Prostate gland (tissue), 2 donors: ENCODE measurements at regions not wholly inside any gene's neighbourhood (a gene's known extent, or its start where the extent isn't known, plus 50 kb on each side); places are given as distances from the start of the nearest gene placed in this dataset.
"Not testable (repeated sequence)": the region's sequence is repeated elsewhere in the genome, so short reads cannot be mapped to it uniquely, and the experiment has no call there.

ENCODE experiments used
- POLR2A ChIP-seq: fragments of 450-650 bp; IDR thresholded peaks from one replicate; pipeline ENCODE4 v1.6.1; 2016; ENCODE audit warnings: antibody characterized with exemption, mild to moderate bottlenecking
- POLR2AphosphoS5 ChIP-seq: sonication (generic); formaldehyde crosslinking; IDR thresholded peaks from one replicate; pipeline ENCODE4 v1.6.1; 2017; ENCODE audit warnings: antibody characterized with exemption
- TF ChIP-seq, protein P1 (sequence below), 4 experiments: fragments of 200-600 bp in 2 of 4; fragments of 450-650 bp in 2 of 4; sonication (generic) in 2 of 4; IDR thresholded peaks; 1 replicate in 3 of 4; 2 replicates in 1 of 4; pipeline ENCODE4 v1.5.1; 2016 to 2019; ENCODE audit warnings: antibody characterized with exemption in 4 of 4, mild to moderate bottlenecking in 2 of 4, moderate library complexity in 2 of 4

DNA sequence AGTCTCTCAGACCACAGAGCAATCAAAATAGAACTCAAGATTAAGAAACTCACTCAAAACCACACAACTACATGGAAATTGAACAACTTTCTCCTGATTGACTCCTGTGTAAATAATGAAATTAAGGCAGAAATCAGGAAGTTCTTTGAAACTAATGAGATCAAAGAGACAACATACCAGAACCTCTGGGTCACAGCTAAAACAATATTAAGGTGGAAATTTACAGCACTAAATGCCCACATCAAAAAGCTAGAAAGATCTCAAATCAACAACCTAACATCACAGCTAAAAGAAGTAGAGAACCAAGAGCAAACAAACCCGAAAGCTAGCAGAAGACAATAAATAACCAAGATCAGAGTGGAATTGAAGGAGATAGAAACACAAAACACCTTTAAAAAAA lies 395.0 kb upstream of the RORB start:
- TF ChIP-seq, protein P1, sequence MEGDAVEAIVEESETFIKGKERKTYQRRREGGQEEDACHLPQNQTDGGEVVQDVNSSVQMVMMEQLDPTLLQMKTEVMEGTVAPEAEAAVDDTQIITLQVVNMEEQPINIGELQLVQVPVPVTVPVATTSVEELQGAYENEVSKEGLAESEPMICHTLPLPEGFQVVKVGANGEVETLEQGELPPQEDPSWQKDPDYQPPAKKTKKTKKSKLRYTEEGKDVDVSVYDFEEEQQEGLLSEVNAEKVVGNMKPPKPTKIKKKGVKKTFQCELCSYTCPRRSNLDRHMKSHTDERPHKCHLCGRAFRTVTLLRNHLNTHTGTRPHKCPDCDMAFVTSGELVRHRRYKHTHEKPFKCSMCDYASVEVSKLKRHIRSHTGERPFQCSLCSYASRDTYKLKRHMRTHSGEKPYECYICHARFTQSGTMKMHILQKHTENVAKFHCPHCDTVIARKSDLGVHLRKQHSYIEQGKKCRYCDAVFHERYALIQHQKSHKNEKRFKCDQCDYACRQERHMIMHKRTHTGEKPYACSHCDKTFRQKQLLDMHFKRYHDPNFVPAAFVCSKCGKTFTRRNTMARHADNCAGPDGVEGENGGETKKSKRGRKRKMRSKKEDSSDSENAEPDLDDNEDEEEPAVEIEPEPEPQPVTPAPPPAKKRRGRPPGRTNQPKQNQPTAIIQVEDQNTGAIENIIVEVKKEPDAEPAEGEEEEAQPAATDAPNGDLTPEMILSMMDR (IDR thresholded peaks at IDR 0.05), result not testable (repeated sequence)
- TF ChIP-seq POLR2AphosphoS5, POLR2A: not testable (repeated sequence)
